Stomach smooth muscle (tissue), 2 donors: ENCODE measurements at regions not wholly inside any gene's neighbourhood (a gene's known extent, or its start where the extent isn't known, plus 50 kb on each side); places are given as distances from the start of the nearest gene placed in this dataset.
"Not testable (repeated sequence)": the region's sequence is repeated elsewhere in the genome, so short reads cannot be mapped to it uniquely, and the experiment has no call there.

Experiments used
- H3K27ac ChIP-seq: one replicate; pipeline ENCODE4 v1.7.0; 2013; ENCODE audit warnings: mild to moderate bottlenecking, low read length, inconsistent platforms
- H3K27me3 ChIP-seq, 2 donors: one replicate each; pipeline ENCODE4 v1.7.0; 2013; ENCODE audit warnings: low read length in 2 of 2; ENCODE audit not compliant: insufficient read depth in 2 of 2, control insufficient read depth in 1 of 2
- H3K36me3 ChIP-seq, 2 donors: one replicate each; pipeline ENCODE4 v1.7.0; 2013; ENCODE audit warnings: low read length in 2 of 2; ENCODE audit not compliant: control insufficient read depth in 2 of 2, insufficient read depth in 2 of 2
- H3K4me1 ChIP-seq: one replicate; pipeline ENCODE4 v1.7.0; 2013; ENCODE audit warnings: low read length; ENCODE audit not compliant: control insufficient read depth, insufficient read depth
- H3K4me3 ChIP-seq, 2 donors: one replicate each; pipeline ENCODE4 v1.7.0; 2013; ENCODE audit warnings: low read length in 2 of 2
- H3K9ac ChIP-seq, 2 donors: one replicate each; pipeline ENCODE4 v1.7.0; 2013; ENCODE audit warnings: low read length in 2 of 2, mild to moderate bottlenecking in 1 of 2
- H3K9me3 ChIP-seq, 2 donors: one replicate each; pipeline ENCODE4 v1.7.0; 2013; ENCODE audit warnings: low read length in 2 of 2; ENCODE audit not compliant: control insufficient read depth in 2 of 2
- donor health status: healthy.
- donor health status: Pancreatic carcinoma.

DNA sequence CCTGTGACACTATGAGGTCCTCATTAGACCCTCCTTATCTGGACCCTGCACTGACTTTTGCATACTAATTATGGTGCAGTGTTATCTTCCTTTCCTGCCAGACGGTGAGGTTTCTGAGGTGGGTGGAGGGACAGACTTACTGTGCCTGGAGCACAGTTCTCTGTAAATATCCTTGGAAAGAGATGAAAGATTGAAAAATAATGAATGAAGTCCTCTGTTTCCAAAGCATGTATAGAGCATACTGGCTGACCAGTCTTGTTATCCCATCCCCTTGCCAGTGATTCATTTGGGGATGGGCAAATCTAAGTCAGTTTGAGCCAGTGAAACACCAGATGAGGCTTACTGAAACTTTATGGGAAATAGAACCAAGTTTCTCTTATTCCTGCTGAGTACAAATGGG lies 152.6 kb upstream of the HDDC2 start:
- H3K9ac ChIP-seq = no peak overlapping the region
- H3K36me3 ChIP-seq = no peaks in the 10 kb centered on the region
- H3K4me3 ChIP-seq = no peak overlapping the region
- no peaks in the 10 kb centered on the region for H3K4me1 ChIP-seq
- no peaks in the 10 kb centered on the region for H3K9me3 ChIP-seq
- no peak overlapping the region for H3K27ac ChIP-seq
- H3K27me3 ChIP-seq = no peaks in the 10 kb centered on the region

DNA sequence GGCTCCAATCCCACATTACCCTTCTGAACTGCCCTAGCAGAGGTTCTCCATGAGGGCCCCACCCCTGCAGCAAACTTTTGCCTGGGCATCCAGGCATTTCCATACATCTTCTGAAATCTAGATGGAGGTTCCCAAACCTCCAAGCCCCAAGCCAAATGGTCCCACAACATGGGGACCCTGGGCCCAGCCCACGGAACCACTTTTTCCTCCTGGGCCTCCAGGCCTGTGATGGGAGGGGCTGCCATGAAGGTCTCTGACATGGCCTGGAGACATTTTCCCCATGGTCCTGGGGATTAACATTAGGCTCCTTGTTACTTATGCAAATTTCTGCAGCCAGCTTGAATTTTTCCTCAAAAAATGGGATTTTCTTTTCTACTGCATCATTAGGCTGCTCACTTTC lies 156.7 kb upstream of the HDDC2 start:
- H3K4me1 ChIP-seq, H3K27ac ChIP-seq, H3K9me3 ChIP-seq, H3K36me3 ChIP-seq, H3K27me3 ChIP-seq, H3K4me3 ChIP-seq, H3K9ac ChIP-seq: not testable (repeated sequence)

DNA sequence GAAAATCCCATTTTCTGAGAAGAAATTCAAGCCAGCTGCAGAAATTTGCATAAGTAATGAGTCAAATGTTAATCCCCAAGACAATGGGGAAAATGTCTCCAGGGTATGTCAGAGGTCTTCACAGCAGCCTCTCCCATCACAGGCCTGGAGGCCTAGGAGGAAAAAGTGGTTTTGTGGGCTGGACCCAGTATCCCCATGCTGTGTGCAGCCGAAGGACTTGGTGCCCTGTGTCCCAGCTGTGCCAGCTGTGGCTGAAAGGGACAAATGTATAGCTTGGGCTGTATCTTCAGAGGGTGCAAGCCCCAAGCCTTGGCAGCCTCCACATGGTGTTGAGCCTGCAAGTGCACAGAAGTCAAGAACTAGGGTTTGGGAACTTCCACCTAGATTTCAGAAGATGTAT lies 163.6 kb upstream of the HDDC2 start:
- H3K9ac ChIP-seq, H3K4me1 ChIP-seq, H3K27me3 ChIP-seq: not testable (repeated sequence)

DNA sequence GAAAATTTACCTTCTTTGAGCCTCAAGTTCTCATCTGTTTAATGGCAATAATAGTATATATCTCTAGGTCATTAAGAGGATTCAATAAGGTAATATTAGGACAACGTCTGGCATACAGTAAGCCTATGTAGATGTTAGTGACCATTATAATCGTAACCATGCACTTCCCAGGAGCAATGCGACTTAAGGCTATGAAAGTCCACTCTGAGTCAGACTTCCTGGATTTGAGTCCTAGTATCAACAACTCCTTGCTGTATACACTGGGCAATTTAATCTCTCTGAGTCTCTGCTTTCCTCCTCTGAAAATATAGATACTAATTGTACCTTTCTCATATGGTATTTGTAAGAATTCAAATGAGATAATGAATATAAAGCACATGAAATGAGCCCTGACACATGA lies 168.1 kb upstream of the HDDC2 start:
- Histone ChIP-seq H3K9me3 (no peaks in the 10 kb centered on the region), H3K27me3 (no peaks in the 10 kb centered on the region), H3K36me3 (no peaks in the 10 kb centered on the region), H3K9ac (no peak overlapping the region), H3K4me1 (no peaks in the 10 kb centered on the region), H3K4me3 (no peak overlapping the region), H3K27ac (no peak overlapping the region)

More for the DNA sequence above, 163.6 kb upstream of the HDDC2 start:
- not testable (repeated sequence) for H3K27ac ChIP-seq, H3K9me3 ChIP-seq, H3K36me3 ChIP-seq, H3K4me3 ChIP-seq

DNA sequence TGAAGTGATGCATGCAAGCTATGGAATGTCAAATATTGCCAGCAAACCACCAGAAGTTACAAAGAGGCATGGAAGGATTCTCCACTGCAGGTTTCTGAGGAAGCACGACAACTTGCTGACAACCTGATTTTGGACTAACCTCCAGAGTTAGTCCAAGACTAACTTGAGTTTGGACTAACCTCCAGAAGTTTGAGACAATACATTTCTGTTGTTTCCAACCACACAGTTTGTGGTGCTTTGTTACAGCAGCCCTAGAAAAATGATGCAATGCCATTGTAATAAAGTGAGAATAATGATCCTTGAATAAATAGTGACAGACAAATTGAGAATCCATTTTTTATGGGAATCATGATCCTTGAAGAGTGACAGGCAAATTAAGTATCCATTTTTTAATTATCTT lies 169.9 kb upstream of the HDDC2 start:
- Histone ChIP-seq H3K9me3 (no peaks in the 10 kb centered on the region), H3K27me3 (no peaks in the 10 kb centered on the region), H3K9ac (no peak overlapping the region)

DNA sequence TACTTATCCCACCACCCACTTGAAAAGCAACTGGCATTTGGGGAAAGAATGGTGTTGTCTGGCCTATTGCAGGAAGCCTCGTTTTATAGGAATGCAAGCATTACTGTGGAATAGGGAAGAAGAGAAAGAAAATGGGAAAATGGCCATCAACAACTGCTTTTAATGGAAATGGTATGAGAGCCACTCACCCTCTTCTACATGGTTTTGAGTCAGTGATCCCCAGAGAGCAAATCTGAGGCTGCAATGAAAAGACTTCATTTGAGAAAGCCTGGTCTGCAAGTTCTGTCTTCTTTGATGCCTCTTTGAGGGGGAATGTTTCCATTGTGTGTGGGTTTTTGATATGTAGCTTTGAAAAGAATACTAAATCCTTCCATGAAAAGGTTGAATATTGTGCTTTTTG lies 172.3 kb upstream of the HDDC2 start:
- Histone ChIP-seq H3K9me3 (no peaks in the 10 kb centered on the region), H3K4me3 (no peak overlapping the region), H3K27ac (no peak overlapping the region), H3K4me1 (no peaks in the 10 kb centered on the region), H3K36me3 (no peaks in the 10 kb centered on the region), H3K9ac (no peak overlapping the region), H3K27me3 (no peaks in the 10 kb centered on the region)

More for the DNA sequence above, 169.9 kb upstream of the HDDC2 start:
- no peaks in the 10 kb centered on the region for H3K4me1 ChIP-seq
- H3K36me3 ChIP-seq = no peaks in the 10 kb centered on the region
- no peak overlapping the region for H3K4me3 ChIP-seq
- H3K27ac ChIP-seq = no peak overlapping the region

DNA sequence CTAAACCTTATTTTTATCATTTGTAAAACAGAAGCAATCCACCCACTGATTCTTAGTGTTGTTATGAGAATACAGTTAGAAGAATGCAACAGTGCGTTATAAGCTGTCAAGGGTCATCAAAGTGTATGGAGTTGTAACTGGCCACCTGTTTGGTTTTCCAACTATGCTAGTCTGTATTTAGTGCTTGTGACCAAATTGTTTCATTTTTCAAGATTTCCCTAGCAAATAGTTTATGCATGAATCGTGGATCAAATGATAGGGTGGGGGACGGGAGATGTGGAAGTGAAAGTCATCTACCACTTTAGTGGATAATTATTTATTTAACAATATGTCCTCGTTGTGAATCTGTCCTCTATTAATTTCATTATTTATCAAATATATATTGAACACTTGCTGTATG lies 175.4 kb upstream of the HDDC2 start:
- Histone ChIP-seq H3K4me3 (no peak overlapping the region), H3K9ac (no peak overlapping the region), H3K27ac (no peak overlapping the region), H3K27me3 (no peaks in the 10 kb centered on the region), H3K9me3 (no peaks in the 10 kb centered on the region), H3K36me3 (no peaks in the 10 kb centered on the region), H3K4me1 (no peaks in the 10 kb centered on the region)

DNA sequence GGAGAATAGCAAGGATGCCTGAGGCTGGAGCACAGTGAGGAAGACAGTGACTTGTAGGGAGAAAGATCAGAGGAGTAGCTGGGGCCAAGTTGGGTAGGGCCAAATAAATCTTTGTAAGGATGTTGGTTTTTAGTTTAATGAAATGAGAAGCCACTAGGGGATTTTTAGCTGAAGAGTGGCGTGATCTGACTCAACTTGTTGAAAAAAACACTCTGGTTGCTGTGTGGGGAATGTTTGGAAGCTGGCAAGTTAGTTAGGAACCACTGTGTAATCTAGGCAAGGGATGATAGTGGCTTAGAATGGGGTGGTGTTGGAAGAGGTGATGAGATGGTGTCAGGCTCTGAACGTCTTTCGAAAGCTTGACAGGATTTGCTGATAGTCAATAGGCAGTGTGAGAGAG lies 176.1 kb upstream of the HDDC2 start:
- no peaks in the 10 kb centered on the region for H3K9me3 ChIP-seq
- no peaks in the 10 kb centered on the region for H3K27me3 ChIP-seq
- no peak overlapping the region for H3K9ac ChIP-seq
- H3K36me3 ChIP-seq = no peaks in the 10 kb centered on the region
- H3K27ac ChIP-seq = no peak overlapping the region
- H3K4me3 ChIP-seq = no peak overlapping the region
- no peaks in the 10 kb centered on the region for H3K4me1 ChIP-seq

DNA sequence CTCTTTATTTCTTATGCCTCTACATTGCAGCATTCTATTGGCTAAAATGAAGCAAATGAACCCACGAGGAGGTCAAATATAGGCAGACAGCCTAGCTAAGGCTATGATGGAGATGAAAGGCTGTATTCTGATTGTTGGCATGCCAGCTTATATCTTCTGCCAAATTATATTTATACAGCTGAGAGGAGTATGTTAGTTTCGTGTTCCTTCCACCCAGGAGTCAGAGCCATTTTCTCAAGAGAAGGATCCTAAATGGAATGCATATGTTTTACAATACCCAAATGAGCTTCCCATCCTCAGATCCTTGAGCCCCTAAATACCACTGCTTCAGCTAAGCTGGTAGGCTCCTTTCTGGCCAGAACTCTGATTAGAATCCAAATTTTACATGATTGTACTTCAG lies 178.4 kb upstream of the HDDC2 start:
- no peak overlapping the region for H3K9ac ChIP-seq
- H3K27me3 ChIP-seq = no peaks in the 10 kb centered on the region
- H3K9me3 ChIP-seq = no peaks in the 10 kb centered on the region
- H3K27ac ChIP-seq = no peak overlapping the region
- H3K4me3 ChIP-seq = no peak overlapping the region
- H3K36me3 ChIP-seq = no peaks in the 10 kb centered on the region
- no peaks in the 10 kb centered on the region for H3K4me1 ChIP-seq

DNA sequence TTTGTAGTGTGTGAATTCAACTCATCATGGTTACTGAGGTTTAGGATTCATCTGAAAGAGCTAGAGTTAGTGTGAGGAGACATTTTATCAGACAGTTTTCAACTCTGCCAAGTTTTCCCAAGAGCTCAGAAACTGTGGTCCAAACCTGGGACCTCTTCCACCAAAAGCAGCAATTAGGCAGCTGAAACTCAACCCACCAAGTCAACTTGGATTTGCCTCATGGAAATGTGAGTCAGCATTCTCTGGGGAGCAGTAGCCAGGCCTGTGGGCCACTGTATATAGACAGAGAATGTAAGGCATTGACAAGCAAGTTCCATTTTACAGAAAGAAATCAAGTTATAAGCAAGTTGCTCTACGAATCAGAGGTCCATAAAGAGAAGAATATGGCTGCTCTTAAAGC lies 178.8 kb upstream of the HDDC2 start:
- Histone ChIP-seq H3K27ac (no peak overlapping the region), H3K4me1 (no peaks in the 10 kb centered on the region), H3K4me3 (no peak overlapping the region), H3K27me3 (no peaks in the 10 kb centered on the region), H3K9me3 (no peaks in the 10 kb centered on the region), H3K9ac (no peak overlapping the region), H3K36me3 (no peaks in the 10 kb centered on the region)

DNA sequence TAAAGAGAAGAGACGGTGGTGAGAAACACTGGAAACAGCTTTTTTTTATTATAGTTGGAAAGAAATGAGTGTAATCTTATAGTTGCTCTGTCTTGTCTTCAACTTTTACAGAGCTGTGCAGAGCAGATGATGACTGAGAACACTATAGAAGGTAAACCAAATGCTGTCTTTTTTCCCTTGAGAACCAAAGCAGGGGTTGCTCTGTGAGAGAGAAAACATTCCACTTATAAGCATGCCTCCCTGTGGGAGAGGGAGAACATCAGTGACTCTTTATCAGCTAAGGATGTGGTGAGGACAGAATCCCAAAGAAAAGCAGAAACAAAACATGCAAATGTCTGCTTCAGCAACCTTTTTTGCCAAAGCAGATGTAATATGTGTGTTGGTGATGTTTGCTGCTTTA lies 179.3 kb upstream of the HDDC2 start:
- H3K9me3 ChIP-seq = no peaks in the 10 kb centered on the region
- no peak overlapping the region for H3K9ac ChIP-seq
- no peaks in the 10 kb centered on the region for H3K4me1 ChIP-seq
- H3K27me3 ChIP-seq = no peaks in the 10 kb centered on the region
- no peak overlapping the region for H3K4me3 ChIP-seq
- H3K27ac ChIP-seq = no peak overlapping the region
- no peaks in the 10 kb centered on the region for H3K36me3 ChIP-seq

DNA sequence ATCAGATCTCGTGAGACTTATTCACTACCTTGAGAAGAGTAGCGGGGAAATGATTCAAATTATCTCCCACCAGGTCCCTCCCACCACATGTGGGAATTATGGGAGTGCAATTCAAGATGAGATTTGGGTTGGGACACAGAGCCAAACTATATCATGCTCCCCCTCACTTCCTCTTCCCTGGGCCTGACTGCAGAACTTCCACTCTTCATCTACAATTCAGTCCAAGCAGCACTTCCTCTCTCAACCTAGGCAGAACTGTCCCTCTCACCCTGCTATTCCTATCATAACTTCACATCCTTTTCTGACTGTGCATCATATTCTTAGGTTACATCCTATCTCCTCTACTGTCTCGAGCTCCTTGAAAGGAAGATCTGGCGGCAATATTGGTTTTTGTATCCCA lies 184.0 kb upstream of the HDDC2 start:
- Histone ChIP-seq H3K4me3 (no peak overlapping the region), H3K36me3 (no peaks in the 10 kb centered on the region), H3K4me1 (no peaks in the 10 kb centered on the region), H3K9ac (no peak overlapping the region), H3K27me3 (no peaks in the 10 kb centered on the region), H3K27ac (no peak overlapping the region), H3K9me3 (no peaks in the 10 kb centered on the region)
